Osteocyte (in vitro differentiated cells): ENCODE measurements at regions not wholly inside any gene's neighbourhood (a gene's known extent, or its start where the extent isn't known, plus 50 kb on each side); places are given as distances from the start of the nearest gene placed in this dataset.

Experiments
- DNase-seq: peaks from one replicate; pipeline ENCODE4 v3.0.0; 2021; ENCODE audit warnings: mixed read lengths; ENCODE audit not compliant: unreplicated experiment; ENCODE audit errors: extremely low spot score
- H3K27ac Mint-ChIP-seq: one replicate; pipeline ENCODE4 v1.8.0; 2021; ENCODE audit warnings: mild to moderate bottlenecking, mixed read lengths; ENCODE audit not compliant: unreplicated experiment
- H3K27me3 Mint-ChIP-seq: one replicate; pipeline ENCODE4 v1.8.0; 2021; ENCODE audit warnings: mixed read lengths; ENCODE audit not compliant: unreplicated experiment
- H3K36me3 Mint-ChIP-seq: one replicate; pipeline ENCODE4 v1.8.0; 2021; ENCODE audit warnings: mixed read lengths; ENCODE audit not compliant: unreplicated experiment
- H3K4me1 Mint-ChIP-seq: one replicate; pipeline ENCODE4 v1.8.0; 2021; ENCODE audit warnings: mixed read lengths; ENCODE audit not compliant: unreplicated experiment
- H3K4me3 Mint-ChIP-seq: one replicate; pipeline ENCODE4 v1.8.0; 2021; ENCODE audit warnings: mild to moderate bottlenecking, moderate library complexity, mixed read lengths; ENCODE audit not compliant: unreplicated experiment
- H3K9me3 Mint-ChIP-seq: one replicate; pipeline ENCODE4 v1.8.0; 2021; ENCODE audit warnings: mixed read lengths; ENCODE audit not compliant: unreplicated experiment
- TF ChIP-seq, protein P1 (sequence below): fragments of 200-600 bp; sonication (generic); IDR thresholded peaks from 2 replicates; pipeline ENCODE4 v1.5.0; 2021; ENCODE audit warnings: antibody characterized with exemption, mild to moderate bottlenecking, moderate library complexity

DNA sequence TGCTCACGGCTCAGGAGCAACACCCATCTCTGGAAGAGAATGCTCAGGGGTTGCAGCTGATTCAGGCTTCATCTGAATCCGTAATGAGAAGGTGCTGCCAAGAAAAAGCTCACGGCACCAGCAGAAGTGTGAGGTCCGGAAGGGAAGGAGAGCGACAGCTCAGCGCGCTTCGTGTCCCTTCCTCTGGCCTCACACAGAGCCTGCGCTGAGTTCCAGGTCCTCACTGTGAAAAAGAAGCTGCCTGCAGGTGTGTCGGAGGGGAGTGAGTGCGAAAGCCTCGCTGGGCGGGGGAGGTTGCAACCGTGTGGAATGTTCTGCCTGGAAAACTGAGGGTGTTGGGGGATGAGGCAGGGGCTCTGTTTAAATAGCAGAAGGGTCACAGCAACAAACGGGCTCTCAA is 76.2 kb upstream of the TWIST2 start:
- TF ChIP-seq, protein P1, sequence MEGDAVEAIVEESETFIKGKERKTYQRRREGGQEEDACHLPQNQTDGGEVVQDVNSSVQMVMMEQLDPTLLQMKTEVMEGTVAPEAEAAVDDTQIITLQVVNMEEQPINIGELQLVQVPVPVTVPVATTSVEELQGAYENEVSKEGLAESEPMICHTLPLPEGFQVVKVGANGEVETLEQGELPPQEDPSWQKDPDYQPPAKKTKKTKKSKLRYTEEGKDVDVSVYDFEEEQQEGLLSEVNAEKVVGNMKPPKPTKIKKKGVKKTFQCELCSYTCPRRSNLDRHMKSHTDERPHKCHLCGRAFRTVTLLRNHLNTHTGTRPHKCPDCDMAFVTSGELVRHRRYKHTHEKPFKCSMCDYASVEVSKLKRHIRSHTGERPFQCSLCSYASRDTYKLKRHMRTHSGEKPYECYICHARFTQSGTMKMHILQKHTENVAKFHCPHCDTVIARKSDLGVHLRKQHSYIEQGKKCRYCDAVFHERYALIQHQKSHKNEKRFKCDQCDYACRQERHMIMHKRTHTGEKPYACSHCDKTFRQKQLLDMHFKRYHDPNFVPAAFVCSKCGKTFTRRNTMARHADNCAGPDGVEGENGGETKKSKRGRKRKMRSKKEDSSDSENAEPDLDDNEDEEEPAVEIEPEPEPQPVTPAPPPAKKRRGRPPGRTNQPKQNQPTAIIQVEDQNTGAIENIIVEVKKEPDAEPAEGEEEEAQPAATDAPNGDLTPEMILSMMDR, result no peak
- H3K4me3 Mint-ChIP-seq, result no peak overlapping the region
- H3K36me3 Mint-ChIP-seq, result no peaks in the 10 kb centered on the region
- H3K27ac Mint-ChIP-seq, result no peak overlapping the region
- H3K4me1 Mint-ChIP-seq, result no peaks in the 10 kb centered on the region
- no peaks in the 10 kb centered on the region for H3K9me3 Mint-ChIP-seq
- H3K27me3 Mint-ChIP-seq, result peaks cover 8% of the 10 kb centered on the region
- peak; percentile 72 for DNase-seq

DNA sequence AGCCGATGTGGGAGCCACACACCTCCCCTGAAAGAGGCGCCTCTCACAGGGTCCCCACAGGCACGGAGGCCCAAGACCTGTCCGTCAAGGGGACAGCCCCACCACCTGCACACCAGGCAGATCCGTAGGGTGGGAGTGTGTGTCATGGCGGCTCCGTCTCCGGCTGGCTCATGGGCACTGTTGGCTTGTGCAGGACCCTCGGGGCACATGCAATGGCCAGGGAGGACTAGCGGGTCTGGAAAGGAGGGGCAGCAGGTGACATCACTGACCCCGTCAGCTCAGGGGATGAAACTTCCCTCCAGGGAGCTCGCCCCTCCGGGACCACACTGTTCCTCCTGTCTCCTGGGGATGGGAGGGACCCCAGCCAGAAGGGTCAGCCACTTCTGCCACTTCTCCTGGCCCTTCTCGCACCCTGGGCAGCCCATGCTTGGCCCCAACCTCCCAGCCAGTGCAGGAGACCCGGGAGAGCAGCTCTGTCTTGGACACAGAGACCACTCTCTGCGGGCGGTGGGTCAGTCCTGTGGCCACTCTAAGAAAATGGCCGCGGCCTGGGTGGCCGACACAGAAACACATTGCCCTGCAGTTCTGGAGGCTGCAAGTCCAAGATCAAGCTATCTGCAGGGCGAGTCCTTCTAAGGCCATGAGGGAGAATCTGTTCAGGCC is 75.1 kb upstream of the TWIST2 start:
- peaks cover 8% of the 10 kb centered on the region for H3K27me3 Mint-ChIP-seq
- H3K27ac Mint-ChIP-seq, result no peak overlapping the region
- H3K4me3 Mint-ChIP-seq, result no peak overlapping the region
- no peaks in the 10 kb centered on the region for H3K36me3 Mint-ChIP-seq
- TF ChIP-seq, protein P1, result no peak
- no peaks in the 10 kb centered on the region for H3K4me1 Mint-ChIP-seq
- peak; percentile 79 for DNase-seq
- H3K9me3 Mint-ChIP-seq, result no peaks in the 10 kb centered on the region

DNA sequence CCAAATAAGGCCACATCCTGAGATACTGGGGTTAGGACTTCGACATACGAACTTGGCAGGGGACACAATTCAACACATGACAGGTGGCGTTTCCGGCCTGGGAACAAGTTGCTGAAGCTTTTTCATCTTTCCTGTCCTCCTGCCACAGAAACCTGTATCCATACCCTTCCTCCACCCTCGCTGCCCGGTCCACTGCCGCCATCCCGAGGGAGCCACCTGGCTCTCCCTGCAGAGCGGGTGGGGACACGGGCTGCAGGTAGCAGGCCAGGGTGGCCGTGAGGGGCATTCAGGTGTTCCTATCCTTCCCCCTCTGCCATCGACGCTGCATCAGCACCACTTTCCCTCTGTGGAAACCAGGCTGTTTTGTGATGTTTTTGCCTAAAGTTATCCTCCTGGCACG is 74.4 kb upstream of the TWIST2 start:
- Mint-ChIP-seq H3K27me3 (peaks cover 5% of the 10 kb centered on the region), H3K9me3 (no peaks in the 10 kb centered on the region)

DNA sequence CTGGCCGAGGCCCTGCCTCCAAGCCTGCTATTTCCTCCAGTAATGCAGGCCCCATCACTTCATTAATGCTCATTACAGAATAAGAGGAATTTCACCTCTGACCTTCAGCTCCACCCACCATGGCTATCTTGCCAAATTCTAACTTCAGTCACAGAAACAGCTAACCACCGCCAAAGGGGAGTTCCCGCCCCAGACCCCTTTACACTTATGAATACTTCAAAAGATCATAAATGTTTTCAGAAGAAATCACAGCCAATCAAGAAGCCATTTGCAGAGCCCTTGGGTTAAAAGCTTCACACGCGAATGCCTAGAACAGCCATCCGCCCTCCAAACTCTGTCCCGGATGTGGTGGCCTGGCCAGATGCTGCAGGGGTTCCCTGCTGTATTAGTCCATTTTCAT is 73.8 kb upstream of the TWIST2 start:
- H3K27me3 Mint-ChIP-seq, result no peaks in the 10 kb centered on the region
- H3K27ac Mint-ChIP-seq, result no peak overlapping the region
- TF ChIP-seq, protein P1, result no peak
- H3K4me3 Mint-ChIP-seq, result no peak overlapping the region
- H3K4me1 Mint-ChIP-seq, result no peaks in the 10 kb centered on the region
- no peaks in the 10 kb centered on the region for H3K9me3 Mint-ChIP-seq
- H3K36me3 Mint-ChIP-seq, result no peaks in the 10 kb centered on the region
- no peak for DNase-seq

More for the DNA sequence above, 74.4 kb upstream of the TWIST2 start:
- H3K36me3 Mint-ChIP-seq, result no peaks in the 10 kb centered on the region
- TF ChIP-seq, protein P1, result no peak
- no peak overlapping the region for H3K4me3 Mint-ChIP-seq
- peak; percentile 73 for DNase-seq
- no peaks in the 10 kb centered on the region for H3K4me1 Mint-ChIP-seq
- no peak overlapping the region for H3K27ac Mint-ChIP-seq

DNA sequence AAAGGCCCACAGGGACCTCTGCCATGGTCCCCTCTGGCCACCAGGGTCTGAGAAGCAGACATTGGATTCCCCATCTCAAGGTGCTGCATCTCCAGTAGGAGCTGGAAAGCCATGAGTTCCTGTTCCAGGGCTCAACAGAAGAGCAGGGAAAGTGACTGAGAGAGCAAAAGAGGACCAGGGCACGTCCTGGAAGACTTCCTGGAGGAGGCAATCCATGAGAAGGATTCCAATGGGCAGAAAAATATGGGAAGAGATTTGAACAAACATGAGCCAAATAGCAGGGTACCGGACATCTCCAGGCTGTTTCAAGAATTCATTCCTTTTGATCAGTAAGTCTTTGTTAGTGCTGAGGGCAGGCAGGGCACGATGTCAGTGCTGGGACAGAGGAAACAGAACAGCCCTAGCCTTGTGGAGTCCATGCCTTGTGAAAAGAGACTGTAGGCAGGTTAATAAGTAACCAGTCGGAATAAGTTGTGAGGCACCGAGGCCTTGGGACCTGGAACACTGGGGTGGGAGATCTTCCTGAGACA is 72.8 kb upstream of the TWIST2 start:
- Mint-ChIP-seq H3K4me3 (no peak overlapping the region), H3K9me3 (no peaks in the 10 kb centered on the region), H3K36me3 (no peaks in the 10 kb centered on the region), H3K4me1 (no peaks in the 10 kb centered on the region), H3K27ac (no peak overlapping the region), H3K27me3 (no peaks in the 10 kb centered on the region)
- DNase-seq, result peak; percentile 68
- TF ChIP-seq, protein P1, result no peak
